Hepatocyte (in vitro differentiated cells): ENCODE measurements at regions not wholly inside any gene's neighbourhood (a gene's known extent, or its start where the extent isn't known, plus 50 kb on each side); places are given as distances from the start of the nearest gene placed in this dataset.

Experiments used
- CTCF ChIP-seq: fragments of 200-600 bp; sonication (generic); IDR thresholded peaks from 2 replicates; pipeline ENCODE4 v1.5.1; 2016; ENCODE audit warnings: antibody characterized with exemption, mild to moderate bottlenecking; ENCODE audit not compliant: poor library complexity
- EZH2 ChIP-seq: fragments of 200-600 bp; sonication (generic); IDR thresholded peaks from 2 replicates; pipeline ENCODE4 v1.6.1; 2016; ENCODE audit warnings: antibody characterized with exemption, mild to moderate bottlenecking, borderline replicate concordance

DNA sequence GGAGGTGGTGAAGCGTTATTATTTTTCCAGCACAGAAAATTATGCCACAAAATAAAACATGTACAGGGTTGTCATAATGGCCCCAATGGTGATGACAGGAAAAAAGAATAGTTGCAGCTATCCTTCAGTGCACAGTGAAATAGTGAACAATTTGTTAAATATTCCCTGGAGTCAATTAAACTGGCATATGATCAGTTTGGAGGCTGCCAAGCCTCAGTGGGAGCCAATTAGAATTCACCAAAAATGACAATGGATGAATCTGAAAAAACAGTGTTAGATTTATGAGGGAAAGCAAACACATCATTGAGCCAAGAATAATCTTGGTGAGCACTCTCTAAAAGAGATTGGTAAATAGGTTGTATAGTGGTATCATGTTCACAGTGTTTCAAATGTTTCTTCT is 146.3 kb downstream of the OTUD1 start:
- TF ChIP-seq CTCF (no peak), EZH2 (no peak)
